WTC11 (cell line): ENCODE measurements at regions not wholly inside any gene's neighbourhood (a gene's known extent, or its start where the extent isn't known, plus 50 kb on each side); places are given as distances from the start of the nearest gene placed in this dataset.

ENCODE experiments used
- ATAC-seq: fragments of 200-7000 bp; cut with Tn5 transposase; 2 replicates; pipeline ENCODE4 v1.10.0; 2021; ENCODE audit warnings: mild to moderate bottlenecking, moderate library complexity
- CTCF ChIA-PET: fragments of 300-600 bp; sonication (Branson Sonifier 250); formaldehyde crosslinking; loops from one replicate; lab custom pipeline; 2021; ENCODE audit warnings: antibody characterized with exemption; lab: Charles Lee
- POLR2A ChIA-PET: fragments of 350-600 bp; sonication (Branson Sonifier 250); formaldehyde crosslinking; loops from one replicate; lab custom pipeline; 2021; ENCODE audit warnings: antibody characterized with exemption; lab: Charles Lee
- DNase-seq: peaks from one replicate; pipeline ENCODE4 v3.0.0; 2021; ENCODE audit warnings: low spot score
- H3K27ac Mint-ChIP-seq: 2 replicates; pipeline ENCODE4 v1.8.0; 2021; ENCODE audit warnings: mixed read lengths
- H3K27me3 Mint-ChIP-seq: 2 replicates; pipeline ENCODE4 v1.8.0; 2021; ENCODE audit warnings: low read depth, mild to moderate bottlenecking, moderate library complexity, mixed read lengths
- H3K36me3 Mint-ChIP-seq: 2 replicates; pipeline ENCODE4 v1.8.0; 2021; ENCODE audit warnings: mixed read lengths
- H3K4me1 Mint-ChIP-seq: 2 replicates; pipeline ENCODE4 v1.8.0; 2022; ENCODE audit warnings: mixed read lengths
- H3K4me3 Mint-ChIP-seq: 2 replicates; pipeline ENCODE4 v1.8.0; 2021; ENCODE audit warnings: mild to moderate bottlenecking, moderate library complexity, mixed read lengths
- H3K9me3 Mint-ChIP-seq: 2 replicates; pipeline ENCODE4 v1.8.0; 2021; ENCODE audit warnings: mixed read lengths
- CBFB ChIP-seq: sonication (generic); formaldehyde crosslinking; IDR thresholded peaks from 2 replicates; pipeline ENCODE4 v1.8.1; 2022; ENCODE audit warnings: mild to moderate bottlenecking, low read depth, missing genetic modification reagents
- ESRRA ChIP-seq: sonication (generic); formaldehyde crosslinking; IDR thresholded peaks from 2 replicates; pipeline ENCODE4 v1.8.1; 2022; ENCODE audit warnings: mild to moderate bottlenecking, missing genetic modification reagents, borderline replicate concordance
- ETV6 ChIP-seq: sonication (generic); formaldehyde crosslinking; IDR thresholded peaks from 2 replicates; pipeline ENCODE4 v1.8.1; 2022; ENCODE audit warnings: mild to moderate bottlenecking, missing genetic modification reagents
- GABPB1 ChIP-seq: sonication (generic); formaldehyde crosslinking; IDR thresholded peaks from 2 replicates; pipeline ENCODE4 v1.8.1; 2023; ENCODE audit warnings: mild to moderate bottlenecking, missing genetic modification reagents
- GTF2I ChIP-seq: fragments of 250-450 bp; sonication (Bioruptor Pico); conservative IDR thresholded peaks from 2 replicates; pipeline ENCODE4 v1.4.0; 2021; ENCODE audit warnings: mild to moderate bottlenecking
- KAT7 ChIP-seq: sonication (generic); formaldehyde crosslinking; IDR thresholded peaks from 2 replicates; pipeline ENCODE4 v1.8.1; 2023; ENCODE audit warnings: missing genetic modification reagents, mild to moderate bottlenecking, borderline replicate concordance
- NFATC4 ChIP-seq: fragments of 250-450 bp; sonication (Bioruptor Pico); IDR thresholded peaks from 2 replicates; pipeline ENCODE4 v1.9.0; 2021; ENCODE audit warnings: mild to moderate bottlenecking
- RORB ChIP-seq: fragments of 250-450 bp; sonication (Bioruptor Pico); IDR thresholded peaks from 2 replicates; pipeline ENCODE4 v1.9.0; 2021; ENCODE audit warnings: mild to moderate bottlenecking
- TEAD1 ChIP-seq: sonication (generic); formaldehyde crosslinking; IDR thresholded peaks from 2 replicates; pipeline ENCODE4 v1.8.0; 2022; ENCODE audit warnings: mild to moderate bottlenecking, missing genetic modification reagents
- ZNF423 ChIP-seq: fragments of 250-450 bp; sonication (Bioruptor Pico); IDR thresholded peaks from 2 replicates; pipeline ENCODE4 v2.1.2; 2022; ENCODE audit warnings: mild to moderate bottlenecking, moderate library complexity
- TF ChIP-seq, protein P1 (sequence below): sonication (generic); formaldehyde crosslinking; IDR thresholded peaks from 2 replicates; pipeline ENCODE4 v1.8.1; 2022; ENCODE audit warnings: mild to moderate bottlenecking, missing genetic modification reagents, moderate library complexity, borderline replicate concordance
- TF ChIP-seq, protein P2 (sequence below): fragments of 200-600 bp; IDR thresholded peaks from 2 replicates; pipeline ENCODE4 v1.8.0; 2022; ENCODE audit warnings: antibody characterized with exemption
- TF ChIP-seq, protein P3 (sequence below): sonication (generic); formaldehyde crosslinking; IDR thresholded peaks from 2 replicates; pipeline ENCODE4 v1.8.1; 2022; ENCODE audit warnings: mild to moderate bottlenecking, moderate library complexity, missing genetic modification reagents
- TF ChIP-seq, protein P4 (sequence below): sonication (generic); formaldehyde crosslinking; IDR thresholded peaks from 2 replicates; pipeline ENCODE4 v1.8.0; 2022; ENCODE audit warnings: mild to moderate bottlenecking, missing genetic modification reagents
- TF ChIP-seq, protein P5 (sequence below): sonication (generic); formaldehyde crosslinking; IDR thresholded peaks from 2 replicates; pipeline ENCODE4 v1.8.1; 2022; ENCODE audit warnings: missing genetic modification reagents, borderline replicate concordance
- TF ChIP-seq, protein P6 (sequence below): sonication (generic); formaldehyde crosslinking; conservative IDR thresholded peaks from 2 replicates; pipeline ENCODE4 v1.8.1; 2023; ENCODE audit warnings: mild to moderate bottlenecking, low read depth, missing genetic modification reagents, moderate library complexity
- TF ChIP-seq, protein P7 (sequence below): sonication (generic); formaldehyde crosslinking; IDR thresholded peaks from 2 replicates; pipeline ENCODE4 v1.8.1; 2023; ENCODE audit warnings: mild to moderate bottlenecking, missing genetic modification reagents, borderline replicate concordance

DNA sequence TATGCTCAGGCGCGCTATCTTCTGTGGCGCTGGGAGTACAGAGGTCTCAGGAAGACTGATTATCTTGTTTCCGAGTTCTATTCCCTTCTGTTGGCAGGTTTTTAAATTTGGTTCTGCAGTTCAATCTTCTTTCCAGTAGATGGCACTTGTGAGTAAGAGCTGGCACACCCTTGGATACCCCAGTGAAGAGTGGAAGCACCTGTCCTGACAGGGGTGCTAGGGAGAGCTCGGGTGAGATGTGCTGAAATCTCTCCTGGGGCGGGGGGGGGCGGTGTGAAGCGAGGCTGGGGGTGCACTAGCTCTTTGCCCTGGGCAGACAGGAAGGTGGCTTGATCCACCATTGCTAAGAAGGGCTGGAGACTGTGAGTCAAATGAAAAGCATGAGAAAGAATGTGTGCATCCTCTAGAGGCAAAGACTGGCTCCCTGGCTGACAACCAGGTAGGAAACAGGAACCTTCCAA, 679.9 kb upstream of the CCDC179 start:
- ChIA-PET POLR2A (no interaction called here), CTCF (interaction anchor here (0.5 to 2.2 kb wide), 18 partner anchors 12 to 847 kb away, joined by 3 to 14 read pairs (median 4); partner anchors contain the start of gene SVIP)
- Mint-ChIP-seq H3K9me3 (peaks cover 15% of the 10 kb centered on the region), H3K27me3 (no peaks in the 10 kb centered on the region), H3K4me1 (peaks cover 20% of the 10 kb centered on the region), H3K4me3 (no peak overlapping the region), H3K36me3 (peaks cover 4% of the 10 kb centered on the region; the same call in 1 of the 2 replicates), H3K27ac (no peak overlapping the region)
- peak; percentile 94 for ATAC-seq
- peak; percentile 14 for DNase-seq
- TF ChIP-seq, protein P1, sequence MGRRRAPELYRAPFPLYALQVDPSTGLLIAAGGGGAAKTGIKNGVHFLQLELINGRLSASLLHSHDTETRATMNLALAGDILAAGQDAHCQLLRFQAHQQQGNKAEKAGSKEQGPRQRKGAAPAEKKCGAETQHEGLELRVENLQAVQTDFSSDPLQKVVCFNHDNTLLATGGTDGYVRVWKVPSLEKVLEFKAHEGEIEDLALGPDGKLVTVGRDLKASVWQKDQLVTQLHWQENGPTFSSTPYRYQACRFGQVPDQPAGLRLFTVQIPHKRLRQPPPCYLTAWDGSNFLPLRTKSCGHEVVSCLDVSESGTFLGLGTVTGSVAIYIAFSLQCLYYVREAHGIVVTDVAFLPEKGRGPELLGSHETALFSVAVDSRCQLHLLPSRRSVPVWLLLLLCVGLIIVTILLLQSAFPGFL (CRISPR knock-in tag): no peak
- TF ChIP-seq, protein P2, sequence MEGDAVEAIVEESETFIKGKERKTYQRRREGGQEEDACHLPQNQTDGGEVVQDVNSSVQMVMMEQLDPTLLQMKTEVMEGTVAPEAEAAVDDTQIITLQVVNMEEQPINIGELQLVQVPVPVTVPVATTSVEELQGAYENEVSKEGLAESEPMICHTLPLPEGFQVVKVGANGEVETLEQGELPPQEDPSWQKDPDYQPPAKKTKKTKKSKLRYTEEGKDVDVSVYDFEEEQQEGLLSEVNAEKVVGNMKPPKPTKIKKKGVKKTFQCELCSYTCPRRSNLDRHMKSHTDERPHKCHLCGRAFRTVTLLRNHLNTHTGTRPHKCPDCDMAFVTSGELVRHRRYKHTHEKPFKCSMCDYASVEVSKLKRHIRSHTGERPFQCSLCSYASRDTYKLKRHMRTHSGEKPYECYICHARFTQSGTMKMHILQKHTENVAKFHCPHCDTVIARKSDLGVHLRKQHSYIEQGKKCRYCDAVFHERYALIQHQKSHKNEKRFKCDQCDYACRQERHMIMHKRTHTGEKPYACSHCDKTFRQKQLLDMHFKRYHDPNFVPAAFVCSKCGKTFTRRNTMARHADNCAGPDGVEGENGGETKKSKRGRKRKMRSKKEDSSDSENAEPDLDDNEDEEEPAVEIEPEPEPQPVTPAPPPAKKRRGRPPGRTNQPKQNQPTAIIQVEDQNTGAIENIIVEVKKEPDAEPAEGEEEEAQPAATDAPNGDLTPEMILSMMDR: peak; percentile 46

DNA sequence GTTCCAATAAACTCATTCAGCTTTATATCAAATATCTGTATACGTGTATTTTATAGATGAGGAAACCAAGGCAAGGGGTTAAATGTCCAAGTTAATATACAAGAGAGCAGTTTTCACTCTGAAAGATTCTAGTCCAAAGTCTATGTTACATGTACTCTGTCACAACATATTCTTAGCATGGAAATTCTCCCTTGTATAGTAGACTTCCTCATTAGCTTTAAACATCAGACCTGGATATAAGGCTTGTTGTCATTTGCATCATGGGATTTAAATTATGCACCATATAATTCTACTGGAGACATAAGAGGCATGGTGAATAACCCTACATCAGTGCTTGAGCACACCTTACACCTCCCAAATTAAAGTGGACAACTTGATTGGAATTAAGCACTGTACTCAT, 681.9 kb upstream of the CCDC179 start:
- H3K36me3 Mint-ChIP-seq: no peaks in the 10 kb centered on the region
- H3K4me3 Mint-ChIP-seq: no peak overlapping the region
- ATAC-seq (no peak), DNase-seq (no peak)
- peaks cover 6% of the 10 kb centered on the region for H3K9me3 Mint-ChIP-seq
- H3K27ac Mint-ChIP-seq: no peak overlapping the region
- ChIA-PET CTCF (no interaction called here), POLR2A (no interaction called here)
- no peak for TF ChIP-seq GTF2I (CRISPR knock-in tag)
- TF ChIP-seq, protein P3, sequence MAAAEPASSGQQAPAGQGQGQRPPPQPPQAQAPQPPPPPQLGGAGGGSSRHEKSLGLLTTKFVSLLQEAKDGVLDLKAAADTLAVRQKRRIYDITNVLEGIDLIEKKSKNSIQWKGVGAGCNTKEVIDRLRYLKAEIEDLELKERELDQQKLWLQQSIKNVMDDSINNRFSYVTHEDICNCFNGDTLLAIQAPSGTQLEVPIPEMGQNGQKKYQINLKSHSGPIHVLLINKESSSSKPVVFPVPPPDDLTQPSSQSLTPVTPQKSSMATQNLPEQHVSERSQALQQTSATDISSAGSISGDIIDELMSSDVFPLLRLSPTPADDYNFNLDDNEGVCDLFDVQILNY: no peak
- no peak for TF ChIP-seq TEAD1
- no peak for TF ChIP-seq RORB (CRISPR knock-in tag)
- TF ChIP-seq, protein P4, sequence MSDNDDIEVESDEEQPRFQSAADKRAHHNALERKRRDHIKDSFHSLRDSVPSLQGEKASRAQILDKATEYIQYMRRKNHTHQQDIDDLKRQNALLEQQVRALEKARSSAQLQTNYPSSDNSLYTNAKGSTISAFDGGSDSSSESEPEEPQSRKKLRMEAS: no peak
- no peaks in the 10 kb centered on the region for H3K27me3 Mint-ChIP-seq
- H3K4me1 Mint-ChIP-seq: peaks cover 20% of the 10 kb centered on the region

DNA sequence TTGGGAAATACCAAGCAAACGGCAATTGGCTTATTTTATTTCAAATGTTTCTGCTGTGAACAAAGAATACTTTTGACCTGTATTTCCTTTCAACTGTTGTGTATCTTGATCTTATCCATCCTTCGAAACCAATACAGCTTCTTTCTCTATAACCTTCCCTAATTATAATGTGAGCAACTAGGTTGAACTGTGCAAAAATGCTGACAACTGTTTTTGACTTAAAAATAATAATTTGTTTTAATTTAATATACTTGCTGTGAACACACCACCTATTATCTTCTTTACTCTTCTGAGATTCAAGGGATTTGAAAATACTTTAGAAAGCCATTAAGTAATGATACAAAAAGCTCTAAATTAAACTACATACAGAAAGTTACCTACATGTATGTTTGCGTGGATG, 682.5 kb upstream of the CCDC179 start:
- Mint-ChIP-seq H3K4me1 (peaks cover 20% of the 10 kb centered on the region), H3K4me3 (no peak overlapping the region), H3K27ac (no peak overlapping the region), H3K9me3 (peaks cover under 1% of the 10 kb centered on the region; the same call in 1 of the 2 replicates), H3K27me3 (no peaks in the 10 kb centered on the region), H3K36me3 (no peaks in the 10 kb centered on the region)
- CTCF ChIA-PET: no interaction called here
- TF ChIP-seq, protein P5, sequence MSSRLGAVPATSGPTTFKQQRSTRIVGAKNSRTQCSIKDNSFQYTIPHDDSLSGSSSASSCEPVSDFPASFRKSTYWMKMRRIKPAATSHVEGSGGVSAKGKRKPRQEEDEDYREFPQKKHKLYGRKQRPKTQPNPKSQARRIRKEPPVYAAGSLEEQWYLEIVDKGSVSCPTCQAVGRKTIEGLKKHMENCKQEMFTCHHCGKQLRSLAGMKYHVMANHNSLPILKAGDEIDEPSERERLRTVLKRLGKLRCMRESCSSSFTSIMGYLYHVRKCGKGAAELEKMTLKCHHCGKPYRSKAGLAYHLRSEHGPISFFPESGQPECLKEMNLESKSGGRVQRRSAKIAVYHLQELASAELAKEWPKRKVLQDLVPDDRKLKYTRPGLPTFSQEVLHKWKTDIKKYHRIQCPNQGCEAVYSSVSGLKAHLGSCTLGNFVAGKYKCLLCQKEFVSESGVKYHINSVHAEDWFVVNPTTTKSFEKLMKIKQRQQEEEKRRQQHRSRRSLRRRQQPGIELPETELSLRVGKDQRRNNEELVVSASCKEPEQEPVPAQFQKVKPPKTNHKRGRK (CRISPR knock-in tag): no peak
- TF ChIP-seq GABPB1 (CRISPR knock-in tag): no peak
- POLR2A ChIA-PET: no interaction called here
- ATAC-seq: no peak
- DNase-seq: no peak

DNA sequence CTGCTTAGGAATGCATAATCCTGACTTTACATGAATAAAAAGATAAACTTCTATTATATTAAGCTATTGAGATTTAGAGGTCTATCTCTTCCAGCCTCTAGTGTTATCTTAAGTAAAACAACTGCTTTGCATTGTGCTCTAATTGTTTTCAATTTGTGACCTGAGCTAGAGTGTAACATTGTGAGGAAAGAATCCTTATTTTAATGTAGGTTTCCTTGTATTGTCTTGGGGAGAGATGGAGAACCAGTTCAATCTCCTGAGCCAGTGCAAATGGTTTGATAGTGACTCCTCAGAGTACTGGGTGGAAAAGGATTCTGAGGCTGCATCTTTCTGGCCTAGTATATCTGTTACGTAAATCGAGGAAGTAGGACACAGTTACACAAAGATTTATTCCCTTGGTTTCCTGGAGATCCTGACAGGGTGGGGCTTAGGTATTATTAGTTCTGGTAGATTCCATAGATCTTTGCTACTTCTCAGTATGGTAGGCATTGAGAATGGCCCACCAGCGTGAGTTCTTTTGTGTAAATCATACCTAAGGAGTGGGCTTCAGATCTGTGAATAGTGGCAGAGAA, 683.5 kb upstream of the CCDC179 start:
- H3K9me3 Mint-ChIP-seq: no peaks in the 10 kb centered on the region
- no peaks in the 10 kb centered on the region for H3K27me3 Mint-ChIP-seq
- POLR2A ChIA-PET: no interaction called here
- ATAC-seq (no peak), DNase-seq (no peak)
- CTCF ChIA-PET: no interaction called here
- no peak overlapping the region for H3K4me3 Mint-ChIP-seq
- H3K4me1 Mint-ChIP-seq: peaks cover 20% of the 10 kb centered on the region
- H3K27ac Mint-ChIP-seq: no peak overlapping the region
- no peaks in the 10 kb centered on the region for H3K36me3 Mint-ChIP-seq
- TF ChIP-seq CBFB (CRISPR knock-in tag): no peak
- no peak for TF ChIP-seq ESRRA (CRISPR knock-in tag)
- TF ChIP-seq, protein P6, sequence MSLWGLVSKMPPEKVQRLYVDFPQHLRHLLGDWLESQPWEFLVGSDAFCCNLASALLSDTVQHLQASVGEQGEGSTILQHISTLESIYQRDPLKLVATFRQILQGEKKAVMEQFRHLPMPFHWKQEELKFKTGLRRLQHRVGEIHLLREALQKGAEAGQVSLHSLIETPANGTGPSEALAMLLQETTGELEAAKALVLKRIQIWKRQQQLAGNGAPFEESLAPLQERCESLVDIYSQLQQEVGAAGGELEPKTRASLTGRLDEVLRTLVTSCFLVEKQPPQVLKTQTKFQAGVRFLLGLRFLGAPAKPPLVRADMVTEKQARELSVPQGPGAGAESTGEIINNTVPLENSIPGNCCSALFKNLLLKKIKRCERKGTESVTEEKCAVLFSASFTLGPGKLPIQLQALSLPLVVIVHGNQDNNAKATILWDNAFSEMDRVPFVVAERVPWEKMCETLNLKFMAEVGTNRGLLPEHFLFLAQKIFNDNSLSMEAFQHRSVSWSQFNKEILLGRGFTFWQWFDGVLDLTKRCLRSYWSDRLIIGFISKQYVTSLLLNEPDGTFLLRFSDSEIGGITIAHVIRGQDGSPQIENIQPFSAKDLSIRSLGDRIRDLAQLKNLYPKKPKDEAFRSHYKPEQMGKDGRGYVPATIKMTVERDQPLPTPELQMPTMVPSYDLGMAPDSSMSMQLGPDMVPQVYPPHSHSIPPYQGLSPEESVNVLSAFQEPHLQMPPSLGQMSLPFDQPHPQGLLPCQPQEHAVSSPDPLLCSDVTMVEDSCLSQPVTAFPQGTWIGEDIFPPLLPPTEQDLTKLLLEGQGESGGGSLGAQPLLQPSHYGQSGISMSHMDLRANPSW: no peak
- no peak for TF ChIP-seq NFATC4
- TF ChIP-seq ETV6: no peak
- no peak for TF ChIP-seq KAT7
- TF ChIP-seq, protein P7, sequence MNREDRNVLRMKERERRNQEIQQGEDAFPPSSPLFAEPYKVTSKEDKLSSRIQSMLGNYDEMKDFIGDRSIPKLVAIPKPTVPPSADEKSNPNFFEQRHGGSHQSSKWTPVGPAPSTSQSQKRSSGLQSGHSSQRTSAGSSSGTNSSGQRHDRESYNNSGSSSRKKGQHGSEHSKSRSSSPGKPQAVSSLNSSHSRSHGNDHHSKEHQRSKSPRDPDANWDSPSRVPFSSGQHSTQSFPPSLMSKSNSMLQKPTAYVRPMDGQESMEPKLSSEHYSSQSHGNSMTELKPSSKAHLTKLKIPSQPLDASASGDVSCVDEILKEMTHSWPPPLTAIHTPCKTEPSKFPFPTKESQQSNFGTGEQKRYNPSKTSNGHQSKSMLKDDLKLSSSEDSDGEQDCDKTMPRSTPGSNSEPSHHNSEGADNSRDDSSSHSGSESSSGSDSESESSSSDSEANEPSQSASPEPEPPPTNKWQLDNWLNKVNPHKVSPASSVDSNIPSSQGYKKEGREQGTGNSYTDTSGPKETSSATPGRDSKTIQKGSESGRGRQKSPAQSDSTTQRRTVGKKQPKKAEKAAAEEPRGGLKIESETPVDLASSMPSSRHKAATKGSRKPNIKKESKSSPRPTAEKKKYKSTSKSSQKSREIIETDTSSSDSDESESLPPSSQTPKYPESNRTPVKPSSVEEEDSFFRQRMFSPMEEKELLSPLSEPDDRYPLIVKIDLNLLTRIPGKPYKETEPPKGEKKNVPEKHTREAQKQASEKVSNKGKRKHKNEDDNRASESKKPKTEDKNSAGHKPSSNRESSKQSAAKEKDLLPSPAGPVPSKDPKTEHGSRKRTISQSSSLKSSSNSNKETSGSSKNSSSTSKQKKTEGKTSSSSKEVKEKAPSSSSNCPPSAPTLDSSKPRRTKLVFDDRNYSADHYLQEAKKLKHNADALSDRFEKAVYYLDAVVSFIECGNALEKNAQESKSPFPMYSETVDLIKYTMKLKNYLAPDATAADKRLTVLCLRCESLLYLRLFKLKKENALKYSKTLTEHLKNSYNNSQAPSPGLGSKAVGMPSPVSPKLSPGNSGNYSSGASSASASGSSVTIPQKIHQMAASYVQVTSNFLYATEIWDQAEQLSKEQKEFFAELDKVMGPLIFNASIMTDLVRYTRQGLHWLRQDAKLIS (CRISPR knock-in tag): no peak
- TF ChIP-seq ZNF423 (CRISPR knock-in tag): no peak
